Calu3 (cell line): ENCODE measurements at regions not wholly inside any gene's neighbourhood (a gene's known extent, or its start where the extent isn't known, plus 50 kb on each side); places are given as distances from the start of the nearest gene placed in this dataset.

ENCODE experiments used
- BruUV-seq: library from RNA; stranded (reverse); fragments of 400-500 nt; replicated peaks from 2 replicates; lab custom pipeline; 2021; lab: Mats Ljungman, UMichigan
- CTCF ChIA-PET: fragments of 300-600 bp; sonication (Branson Sonifier 250); formaldehyde crosslinking; loops from one replicate; lab custom pipeline; 2022; ENCODE audit warnings: antibody characterized with exemption; lab: Charles Lee
- DNase-seq: peaks from one replicate; pipeline ENCODE4 v3.0.0; 2022
- H3K27ac Mint-ChIP-seq: one replicate; pipeline ENCODE4 v1.8.0; 2022; ENCODE audit warnings: mixed read lengths; ENCODE audit not compliant: unreplicated experiment
- H3K27me3 Mint-ChIP-seq: one replicate; pipeline ENCODE4 v1.8.0; 2022; ENCODE audit warnings: mixed read lengths; ENCODE audit not compliant: unreplicated experiment
- H3K36me3 Mint-ChIP-seq: one replicate; pipeline ENCODE4 v1.8.0; 2022; ENCODE audit warnings: mild to moderate bottlenecking, moderate library complexity, mixed read lengths; ENCODE audit not compliant: insufficient read depth, unreplicated experiment
- H3K4me1 Mint-ChIP-seq: one replicate; pipeline ENCODE4 v1.8.0; 2022; ENCODE audit warnings: mild to moderate bottlenecking, low read depth, mixed read lengths; ENCODE audit not compliant: unreplicated experiment
- H3K4me3 Mint-ChIP-seq: one replicate; pipeline ENCODE4 v1.8.0; 2022; ENCODE audit warnings: mild to moderate bottlenecking, low read depth, moderate library complexity, mixed read lengths; ENCODE audit not compliant: unreplicated experiment
- H3K9me3 Mint-ChIP-seq: one replicate; pipeline ENCODE4 v1.8.0; 2022; ENCODE audit warnings: low read depth, mixed read lengths; ENCODE audit not compliant: unreplicated experiment
- intact Hi-C: fragments of 100-400 bp; cut with micrococcal nuclease; formaldehyde crosslinking; loops from one replicate; pipeline ENCODE4 v1.10.0; 2022; ENCODE audit not compliant: unreplicated experiment
- TF ChIP-seq, protein P1 (sequence below): fragments of 200-600 bp; IDR thresholded peaks from one replicate; pipeline ENCODE4 v1.8.0; 2022; ENCODE audit warnings: antibody characterized with exemption; ENCODE audit not compliant: unreplicated experiment

DNA sequence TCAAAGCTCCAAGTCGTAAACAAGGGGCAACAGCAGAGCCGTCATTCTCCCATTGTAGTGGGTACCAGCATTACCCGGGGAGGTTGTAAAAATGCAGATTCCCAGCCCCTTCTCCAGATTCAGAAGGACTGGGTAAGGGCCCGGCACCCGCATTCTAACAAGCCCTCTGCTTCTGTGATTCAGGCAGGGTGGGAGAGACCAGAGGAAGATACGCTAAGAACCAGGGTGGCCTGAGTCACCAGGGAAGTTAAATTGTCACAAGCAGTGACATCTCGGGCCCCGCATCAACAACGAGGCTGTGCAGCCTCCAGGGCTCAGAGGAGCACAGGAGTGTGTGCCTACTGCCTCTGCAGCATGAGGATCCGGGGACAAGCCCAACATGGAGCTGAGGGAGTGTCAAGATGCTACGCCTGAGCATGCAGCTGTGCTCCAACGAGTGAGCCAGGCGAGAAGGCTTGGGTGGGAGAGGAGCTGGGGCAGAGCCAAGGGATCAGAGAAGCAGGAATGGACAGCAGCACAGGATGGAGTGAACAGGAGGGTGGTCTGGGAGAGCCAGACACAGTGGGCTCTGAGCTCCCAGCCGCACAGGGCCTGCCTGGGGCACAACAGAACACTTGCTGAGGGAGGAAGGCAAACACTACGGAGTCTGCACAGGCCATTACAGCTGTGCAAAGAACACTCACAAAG is 68.5 kb downstream of the CPN2 start:
- CTCF ChIA-PET = interaction anchor here (0.6 to 1.1 kb wide), 2 partner anchors 12 to 1592 kb away, joined by 3 to 6 read pairs; no protein-coding TSS in a partner anchor
- no peak for DNase-seq
- Mint-ChIP-seq H3K27me3 (peaks cover 45% of the 10 kb centered on the region), H3K27ac (no peak overlapping the region), H3K36me3 (no peaks in the 10 kb centered on the region), H3K4me3 (no peak overlapping the region), H3K9me3 (no peaks in the 10 kb centered on the region), H3K4me1 (no peaks in the 10 kb centered on the region)
- TF ChIP-seq, protein P1, sequence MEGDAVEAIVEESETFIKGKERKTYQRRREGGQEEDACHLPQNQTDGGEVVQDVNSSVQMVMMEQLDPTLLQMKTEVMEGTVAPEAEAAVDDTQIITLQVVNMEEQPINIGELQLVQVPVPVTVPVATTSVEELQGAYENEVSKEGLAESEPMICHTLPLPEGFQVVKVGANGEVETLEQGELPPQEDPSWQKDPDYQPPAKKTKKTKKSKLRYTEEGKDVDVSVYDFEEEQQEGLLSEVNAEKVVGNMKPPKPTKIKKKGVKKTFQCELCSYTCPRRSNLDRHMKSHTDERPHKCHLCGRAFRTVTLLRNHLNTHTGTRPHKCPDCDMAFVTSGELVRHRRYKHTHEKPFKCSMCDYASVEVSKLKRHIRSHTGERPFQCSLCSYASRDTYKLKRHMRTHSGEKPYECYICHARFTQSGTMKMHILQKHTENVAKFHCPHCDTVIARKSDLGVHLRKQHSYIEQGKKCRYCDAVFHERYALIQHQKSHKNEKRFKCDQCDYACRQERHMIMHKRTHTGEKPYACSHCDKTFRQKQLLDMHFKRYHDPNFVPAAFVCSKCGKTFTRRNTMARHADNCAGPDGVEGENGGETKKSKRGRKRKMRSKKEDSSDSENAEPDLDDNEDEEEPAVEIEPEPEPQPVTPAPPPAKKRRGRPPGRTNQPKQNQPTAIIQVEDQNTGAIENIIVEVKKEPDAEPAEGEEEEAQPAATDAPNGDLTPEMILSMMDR = no peak
- no TSS peak for BruUV-seq
- intact Hi-C loops = no loop called here

DNA sequence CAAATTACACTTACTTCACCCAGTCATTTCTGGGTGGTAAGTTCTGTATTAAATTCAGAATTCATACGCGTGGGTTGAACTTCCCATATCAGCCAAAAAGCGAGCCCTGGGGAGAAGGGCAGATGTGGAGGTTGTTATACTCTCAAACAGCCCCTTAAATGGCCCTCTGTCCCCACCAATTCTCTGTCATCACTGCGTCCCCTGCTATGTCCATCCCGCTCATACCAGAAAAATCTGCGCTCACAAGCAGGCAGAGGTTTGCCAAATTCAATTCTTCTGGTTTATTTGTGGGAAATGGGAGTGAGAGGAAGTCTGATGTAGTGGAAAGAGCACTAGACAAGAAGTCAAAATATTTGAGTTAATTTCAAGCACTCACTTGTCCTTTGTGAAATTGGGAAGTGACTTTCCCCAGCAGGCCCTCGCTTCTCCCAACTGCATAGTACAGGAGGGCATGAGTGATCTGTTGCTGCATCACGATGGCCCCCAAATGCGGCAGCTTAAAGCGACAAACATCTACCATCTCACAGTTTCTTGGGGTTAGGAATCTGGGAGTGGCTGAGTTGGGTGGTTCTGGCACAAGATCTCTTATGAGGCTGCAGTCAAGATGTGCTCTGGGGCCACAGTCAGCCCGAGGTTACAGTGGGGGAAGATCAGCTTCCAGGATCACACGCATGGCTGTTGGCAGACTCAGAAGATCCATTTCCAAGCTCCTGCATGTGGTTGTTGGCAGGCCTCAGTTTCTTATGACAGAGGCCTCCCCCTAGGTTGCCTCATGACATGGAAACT is 67.7 kb downstream of the CPN2 start:
- no TSS peak for BruUV-seq
- no peak overlapping the region for H3K27ac Mint-ChIP-seq
- H3K9me3 Mint-ChIP-seq = no peaks in the 10 kb centered on the region
- TF ChIP-seq, protein P1 = no peak
- intact Hi-C loops = no loop called here
- CTCF ChIA-PET = interaction anchor here (0.6 to 1.1 kb wide), 2 partner anchors 12 to 13 kb away, joined by 3 read pairs; no protein-coding TSS in a partner anchor
- H3K4me1 Mint-ChIP-seq = no peaks in the 10 kb centered on the region
- H3K27me3 Mint-ChIP-seq = peaks cover 45% of the 10 kb centered on the region
- no peak overlapping the region for H3K4me3 Mint-ChIP-seq
- H3K36me3 Mint-ChIP-seq = no peaks in the 10 kb centered on the region
- no peak for DNase-seq

DNA sequence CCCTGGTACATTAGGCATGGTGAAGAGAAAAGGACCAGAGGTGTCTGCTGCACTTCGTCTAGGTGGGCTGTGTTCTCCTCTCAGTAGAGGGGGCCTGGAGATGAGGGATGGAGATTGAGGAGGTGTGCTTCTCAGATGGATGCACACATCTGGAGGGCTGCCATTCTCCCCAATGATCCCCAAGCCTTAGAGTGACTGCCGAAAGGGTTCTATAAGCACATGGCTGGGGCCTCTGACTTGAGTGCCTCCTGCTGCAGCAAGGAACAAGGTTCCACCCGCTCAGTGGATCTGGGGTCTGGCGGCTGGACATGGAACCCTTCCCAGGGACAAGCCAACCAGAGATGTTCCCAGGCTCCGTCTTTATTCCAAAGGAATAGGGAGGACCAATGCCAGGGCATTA is 66.8 kb downstream of the CPN2 start:
- Mint-ChIP-seq H3K36me3 (no peaks in the 10 kb centered on the region), H3K4me1 (no peaks in the 10 kb centered on the region), H3K9me3 (no peaks in the 10 kb centered on the region), H3K4me3 (no peak overlapping the region), H3K27me3 (peaks cover 43% of the 10 kb centered on the region), H3K27ac (no peak overlapping the region)
- TF ChIP-seq, protein P1 = no peak
- BruUV-seq = no TSS peak
- no peak for DNase-seq
- intact Hi-C loops = no loop called here
- CTCF ChIA-PET = no interaction called here

DNA sequence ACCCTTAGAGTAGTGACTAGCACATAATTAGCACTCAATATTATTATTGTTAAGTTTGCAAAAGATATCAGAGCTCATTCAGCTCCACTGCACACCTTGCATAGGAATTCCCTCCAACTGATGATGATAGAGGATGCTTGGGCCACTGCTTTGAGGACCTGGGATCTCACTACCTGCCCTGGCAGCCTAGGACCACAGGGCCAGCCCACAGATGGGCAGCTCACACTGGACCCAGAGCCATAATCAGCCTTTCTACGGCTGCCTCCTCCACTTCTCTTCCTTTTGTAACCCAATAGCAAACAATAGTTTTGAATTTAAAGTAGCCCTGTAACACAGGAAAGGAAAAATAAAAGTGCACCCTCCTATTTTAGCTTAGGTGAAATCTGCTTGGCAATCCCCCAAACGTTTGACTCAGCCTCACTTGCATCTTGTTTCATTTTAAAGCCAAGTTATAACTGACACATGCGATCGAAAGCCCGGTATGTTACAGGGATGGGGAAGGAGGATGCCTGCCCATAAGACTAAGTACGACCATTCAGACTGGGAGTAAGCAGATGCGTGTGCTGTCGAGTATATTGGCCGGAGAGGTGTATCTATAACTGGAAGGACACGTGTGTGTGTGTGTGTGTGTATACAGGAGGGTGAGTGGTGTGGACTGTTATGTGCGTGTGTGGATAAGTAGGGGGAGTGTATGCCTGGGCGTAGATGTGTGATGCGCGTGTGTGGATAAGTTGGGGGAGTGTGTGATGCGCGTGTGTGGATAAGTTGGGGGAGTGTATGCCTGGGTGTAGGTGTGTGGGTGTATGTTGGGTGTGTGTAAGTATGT is 65.9 kb downstream of the CPN2 start:
- Mint-ChIP-seq H3K4me3 (no peak overlapping the region), H3K9me3 (peaks cover 2% of the 10 kb centered on the region)
- BruUV-seq = no TSS peak

More for the DNA sequence above, 65.9 kb downstream of the CPN2 start:
- intact Hi-C loops = no loop called here
- Mint-ChIP-seq H3K27me3 (peaks cover 34% of the 10 kb centered on the region), H3K27ac (no peak overlapping the region), H3K4me1 (no peaks in the 10 kb centered on the region), H3K36me3 (no peaks in the 10 kb centered on the region)
- no peak for DNase-seq
- CTCF ChIA-PET = no interaction called here
- TF ChIP-seq, protein P1 = no peak
